Calu3 (cell line): ENCODE measurements at regions not wholly inside any gene's neighbourhood (a gene's known extent, or its start where the extent isn't known, plus 50 kb on each side); places are given as distances from the start of the nearest gene placed in this dataset.

Source experiments
- BruUV-seq: library from RNA; stranded (reverse); fragments of 400-500 nt; replicated peaks from 2 replicates; lab custom pipeline; 2021; lab: Mats Ljungman, UMichigan
- CTCF ChIA-PET: fragments of 300-600 bp; sonication (Branson Sonifier 250); formaldehyde crosslinking; loops from one replicate; lab custom pipeline; 2022; ENCODE audit warnings: antibody characterized with exemption; lab: Charles Lee
- DNase-seq: peaks from one replicate; pipeline ENCODE4 v3.0.0; 2022
- H3K27ac Mint-ChIP-seq: one replicate; pipeline ENCODE4 v1.8.0; 2022; ENCODE audit warnings: mixed read lengths; ENCODE audit not compliant: unreplicated experiment
- H3K27me3 Mint-ChIP-seq: one replicate; pipeline ENCODE4 v1.8.0; 2022; ENCODE audit warnings: mixed read lengths; ENCODE audit not compliant: unreplicated experiment
- H3K36me3 Mint-ChIP-seq: one replicate; pipeline ENCODE4 v1.8.0; 2022; ENCODE audit warnings: mild to moderate bottlenecking, moderate library complexity, mixed read lengths; ENCODE audit not compliant: insufficient read depth, unreplicated experiment
- H3K4me1 Mint-ChIP-seq: one replicate; pipeline ENCODE4 v1.8.0; 2022; ENCODE audit warnings: mild to moderate bottlenecking, low read depth, mixed read lengths; ENCODE audit not compliant: unreplicated experiment
- H3K4me3 Mint-ChIP-seq: one replicate; pipeline ENCODE4 v1.8.0; 2022; ENCODE audit warnings: mild to moderate bottlenecking, low read depth, moderate library complexity, mixed read lengths; ENCODE audit not compliant: unreplicated experiment
- H3K9me3 Mint-ChIP-seq: one replicate; pipeline ENCODE4 v1.8.0; 2022; ENCODE audit warnings: low read depth, mixed read lengths; ENCODE audit not compliant: unreplicated experiment
- CTCF ChIP-seq: fragments of 200-600 bp; IDR thresholded peaks from one replicate; pipeline ENCODE4 v1.8.0; 2022; ENCODE audit warnings: antibody characterized with exemption; ENCODE audit not compliant: unreplicated experiment
- intact Hi-C: fragments of 100-400 bp; cut with micrococcal nuclease; formaldehyde crosslinking; loops from one replicate; pipeline ENCODE4 v1.10.0; 2022; ENCODE audit not compliant: unreplicated experiment

- Mint-ChIP-seq H3K27ac (no peak overlapping the region), H3K27me3 (no peaks in the 10 kb centered on the region), H3K4me3 (no peak overlapping the region), H3K36me3 (no peaks in the 10 kb centered on the region), H3K4me1 (no peaks in the 10 kb centered on the region), H3K9me3 (no peaks in the 10 kb centered on the region)
- intact Hi-C loops, result no loop called here
- CTCF ChIA-PET, result no interaction called here
- BruUV-seq, result no TSS peak
- DNase-seq, result no peak
- no peak for TF ChIP-seq CTCF
Measured at GRCh38 chr2:220437938-220438337, 810.5 kb downstream of the SLC4A3 start.

- H3K9me3 Mint-ChIP-seq, result no peaks in the 10 kb centered on the region
- CTCF ChIA-PET, result no interaction called here
- H3K4me3 Mint-ChIP-seq, result no peak overlapping the region
- no peaks in the 10 kb centered on the region for H3K4me1 Mint-ChIP-seq
- BruUV-seq, result no TSS peak
- no peaks in the 10 kb centered on the region for H3K27me3 Mint-ChIP-seq
- H3K36me3 Mint-ChIP-seq, result no peaks in the 10 kb centered on the region
- TF ChIP-seq CTCF, result no peak
- H3K27ac Mint-ChIP-seq, result no peak overlapping the region
- intact Hi-C loops, result no loop called here
- no peak for DNase-seq
Measured at GRCh38 chr2:220440731-220441130, 813.3 kb downstream of the SLC4A3 start.

GRCh38 chr2:220441404-220441803 lies 814.0 kb downstream of the SLC4A3 start:
- no peak overlapping the region for H3K27ac Mint-ChIP-seq
- no peak for TF ChIP-seq CTCF
- no peak for DNase-seq
- BruUV-seq, result no TSS peak
- intact Hi-C loops, result no loop called here
- no peaks in the 10 kb centered on the region for H3K4me1 Mint-ChIP-seq
- no peaks in the 10 kb centered on the region for H3K9me3 Mint-ChIP-seq
- CTCF ChIA-PET, result no interaction called here
- no peaks in the 10 kb centered on the region for H3K36me3 Mint-ChIP-seq
- no peak overlapping the region for H3K4me3 Mint-ChIP-seq
- H3K27me3 Mint-ChIP-seq, result no peaks in the 10 kb centered on the region

GRCh38 chr2:220442012-220442411 lies 814.6 kb downstream of the SLC4A3 start:
- H3K4me3 Mint-ChIP-seq, result no peak overlapping the region
- H3K27ac Mint-ChIP-seq, result no peak overlapping the region
- H3K9me3 Mint-ChIP-seq, result no peaks in the 10 kb centered on the region
- CTCF ChIA-PET, result no interaction called here
- BruUV-seq, result no TSS peak
- no peak for TF ChIP-seq CTCF
- intact Hi-C loops, result no loop called here
- H3K27me3 Mint-ChIP-seq, result no peaks in the 10 kb centered on the region
- DNase-seq, result no peak
- H3K36me3 Mint-ChIP-seq, result no peaks in the 10 kb centered on the region
- no peaks in the 10 kb centered on the region for H3K4me1 Mint-ChIP-seq
